HepG2 (cell line): ENCODE measurements at regions not wholly inside any gene's neighbourhood (a gene's known extent, or its start where the extent isn't known, plus 50 kb on each side); places are given as distances from the start of the nearest gene placed in this dataset.

Experiments
- ATAC-seq: fragments of 200-7000 bp; cut with Tn5 transposase; 3 replicates; pipeline ENCODE4 v1.9.1; 2020; ENCODE audit warnings: mild to moderate bottlenecking, moderate library complexity
- BruUV-seq: library from RNA; stranded (reverse); fragments of 400-500 nt; replicated peaks from 2 replicates; lab custom pipeline; 2021; lab: Mats Ljungman, UMichigan
- CTCF ChIA-PET: fragments of 300-600 bp; formaldehyde crosslinking; extraction: SDS; loops from one replicate; lab custom pipeline; 2021; ENCODE audit warnings: low total read pairs, inconsistent platforms, low intra/inter-chr PET ratio; lab: Yijun Ruan, JAX
- POLR2A ChIA-PET: fragments of 350-600 bp; sonication (Branson Sonifier 250); formaldehyde crosslinking; loops from one replicate; lab custom pipeline; 2020; ENCODE audit warnings: antibody characterized with exemption, inconsistent platforms; lab: Yijun Ruan, JAX
- DNase-seq: peaks from one replicate; pipeline ENCODE4 v3.0.0-alpha.2; 2015; ENCODE audit warnings: low spot score
- FAIRE-seq: peaks from 3 replicates; lab custom pipeline; 2011; peaks lifted over from hg19 to GRCh38; lab: Jason Lieb, UNC
- H2AFZ ChIP-seq: one replicate; pipeline ENCODE4 v1.6.1; 2011; ENCODE audit warnings: low read length, inconsistent platforms
- H3K27ac ChIP-seq: fragments of 300-600 bp; 3 replicates; pipeline ENCODE4 v1.8.0; 2011; ENCODE audit warnings: mixed run types, mild to moderate bottlenecking, mixed read lengths, low read length, inconsistent platforms; ENCODE audit not compliant: insufficient read depth; ENCODE audit errors: extremely low read length
- H3K27me3 ChIP-seq, 2 experiments: fragments of 200-600 bp in 1 of 2; 2 replicates in 1 of 2; 3 replicates in 1 of 2; pipeline versions ENCODE4 v1.6.0 to v1.8.0; 2011; ENCODE audit warnings: low read length in 2 of 2, mild to moderate bottlenecking in 2 of 2, moderate library complexity in 2 of 2, inconsistent platforms in 1 of 2; ENCODE audit not compliant: insufficient read depth in 2 of 2, control insufficient read depth in 1 of 2
- H3K36me3 ChIP-seq, 2 experiments: fragments of 200-600 bp in 1 of 2; replicated peaks in 1 of 2; 2 replicates in 1 of 2; 3 replicates in 1 of 2; pipeline versions ENCODE4 v1.5.1 to v1.8.0; 2011; ENCODE audit warnings: low read length in 2 of 2, inconsistent platforms in 1 of 2; ENCODE audit not compliant: insufficient read depth in 2 of 2, control insufficient read depth in 1 of 2
- H3K4me1 ChIP-seq: 2 replicates; pipeline ENCODE4 v1.5.1; 2012; ENCODE audit warnings: low read length, inconsistent platforms; ENCODE audit not compliant: insufficient read depth
- H3K4me2 ChIP-seq: 2 replicates; pipeline ENCODE4 v1.6.0; 2011; ENCODE audit warnings: low read depth, low read length, inconsistent platforms
- H3K4me3 ChIP-seq, 3 experiments: fragments of 200-600 bp in 1 of 3; sonication (generic), shearing (Covaris generic) in 1 of 3; replicated peaks in 1 of 3; 2 replicates each; pipeline ENCODE4 v1.5.1; 2011 to 2016; ENCODE audit warnings: low read length in 3 of 3, inconsistent platforms in 2 of 3, low read depth in 2 of 3, mild to moderate bottlenecking in 2 of 3, control low read depth in 1 of 3, mixed read lengths in 1 of 3; ENCODE audit not compliant: insufficient read depth in 1 of 3
- H3K79me2 ChIP-seq: one replicate; pipeline ENCODE4 v1.6.1; 2011; ENCODE audit warnings: low read length, inconsistent platforms; ENCODE audit not compliant: insufficient read depth
- H3K9ac ChIP-seq: 2 replicates; pipeline ENCODE4 v1.6.0; 2011; ENCODE audit warnings: mild to moderate bottlenecking, low read depth, low read length, inconsistent platforms; ENCODE audit not compliant: insufficient read depth
- H3K9me3 ChIP-seq: 2 replicates; pipeline ENCODE4 v1.5.1; 2012; ENCODE audit warnings: mild to moderate bottlenecking, low read length
- H4K20me1 ChIP-seq: 2 replicates; pipeline ENCODE4 v1.6.0; 2011; ENCODE audit warnings: inconsistent platforms, mild to moderate bottlenecking, low read length, moderate library complexity; ENCODE audit not compliant: insufficient read depth
- ARNTL ChIP-seq: sonication (generic); formaldehyde crosslinking; IDR thresholded peaks from 2 replicates; pipeline ENCODE4 v1.4.0; 2020; ENCODE audit warnings: mild to moderate bottlenecking, missing genetic modification reagents
- BCL3 ChIP-seq: sonication (generic); formaldehyde crosslinking; IDR thresholded peaks from 2 replicates; pipeline ENCODE4 v1.5.1; 2020; ENCODE audit warnings: mild to moderate bottlenecking, missing genetic modification reagents, moderate library complexity
- BCL6 ChIP-seq: IDR thresholded peaks from 2 replicates; pipeline ENCODE4 v1.6.1; 2016; ENCODE audit warnings: missing genetic modification reagents, missing compliant biosample characterization
- FOXM1 ChIP-seq: sonication (generic); formaldehyde crosslinking; IDR thresholded peaks from 2 replicates; pipeline ENCODE4 v1.5.0; 2020; ENCODE audit warnings: missing genetic modification reagents
- HNF1A ChIP-seq, 2 experiments: sonication (generic) in 1 of 2; formaldehyde crosslinking in 1 of 2; IDR thresholded peaks; 2 replicates each; pipeline versions ENCODE4 v1.4.0 to v1.6.1; 2016 to 2020; ENCODE audit warnings: borderline replicate concordance in 1 of 2, low read depth in 1 of 2, mild to moderate bottlenecking in 1 of 2, missing genetic modification reagents in 1 of 2
- MAFK ChIP-seq, 2 experiments: IDR thresholded peaks in 1 of 2; conservative IDR thresholded peaks in 1 of 2; 2 replicates each; pipeline ENCODE4 v1.6.1; 2011; ENCODE audit warnings: improper control_type of control experiment in 2 of 2, low read length in 2 of 2
- MIXL1 ChIP-seq: IDR thresholded peaks from 2 replicates; pipeline ENCODE4 v1.6.1; 2016
- PBX3 ChIP-seq: sonication (generic); formaldehyde crosslinking; IDR thresholded peaks from 2 replicates; pipeline ENCODE4 v1.8.1; 2023; ENCODE audit warnings: missing genetic modification reagents, inconsistent platforms, borderline replicate concordance
- PREB ChIP-seq: sonication (generic); formaldehyde crosslinking; IDR thresholded peaks from 2 replicates; pipeline ENCODE4 v1.4.0; 2020; ENCODE audit warnings: missing genetic modification reagents
- SAFB2 ChIP-seq: sonication (generic); formaldehyde crosslinking; IDR thresholded peaks from 2 replicates; pipeline ENCODE4 v1.5.1; 2020; ENCODE audit warnings: missing genetic modification reagents, low read depth, mild to moderate bottlenecking, borderline replicate concordance
- SETDB1 ChIP-seq: sonication (generic); formaldehyde crosslinking; IDR thresholded peaks from 2 replicates; pipeline ENCODE4 v1.5.1; 2020; ENCODE audit warnings: missing genetic modification reagents, mild to moderate bottlenecking, borderline replicate concordance
- TOPORS ChIP-seq: sonication (generic); formaldehyde crosslinking; IDR thresholded peaks from 2 replicates; pipeline ENCODE4 v1.8.0; 2023; ENCODE audit warnings: mild to moderate bottlenecking, missing genetic modification reagents
- ZBTB20 ChIP-seq: sonication (generic); formaldehyde crosslinking; IDR thresholded peaks from 2 replicates; pipeline ENCODE4 v1.8.1; 2023; ENCODE audit warnings: missing genetic modification reagents, low read depth, mild to moderate bottlenecking, borderline replicate concordance
- ZFYVE20 ChIP-seq: sonication (generic); formaldehyde crosslinking; IDR thresholded peaks from 2 replicates; pipeline ENCODE4 v1.8.0; 2023; ENCODE audit warnings: low read depth, mild to moderate bottlenecking, moderate library complexity, missing genetic modification reagents, borderline replicate concordance
- WGBS: methylation state at CpG from one replicate; pipeline ENCODE4 v1.1.6; 2017; ENCODE audit warnings: low lambda C conversion rate; 5-methylcytosine and 5-hydroxymethylcytosine counted together
- in situ Hi-C: cut with HindIII; loops from 2 replicates; pipeline ENCODE4 v1.10.0; 2017; ENCODE audit warnings: low pct_unique_long_range_greater_than_20kb; ENCODE audit not compliant: extremely low pct_ligation_motif_present
- intact Hi-C: fragments of 100-400 bp; cut with micrococcal nuclease; formaldehyde crosslinking; loops from one replicate; pipeline ENCODE4 v1.10.0; 2022; ENCODE audit not compliant: unreplicated experiment

GRCh38 chr12:127963933-127964332, 303.0 kb upstream of the TMEM132C start:
- POLR2A ChIA-PET = no interaction called here
- DNase-seq = no peak
- no peak overlapping the region for H3K27ac ChIP-seq
- no peak overlapping the region for H2AFZ ChIP-seq
- no peak overlapping the region for H3K4me3 ChIP-seq
- H3K9ac ChIP-seq = no peak overlapping the region
- H3K27me3 ChIP-seq = no peaks in the 10 kb centered on the region
- in situ Hi-C loops = no loop called here
- intact Hi-C loops = no loop called here
- TF ChIP-seq BCL6 (CRISPR knock-in tag) (no peak), MIXL1 (no peak), SAFB2 (CRISPR knock-in tag) (no peak), BCL3 (no peak), MAFK (conservative IDR thresholded peaks at IDR 0.05 in 1 of 2, IDR thresholded peaks at IDR 0.05 in 1 of 2; ENCODE audit: low read length in 2 of 2) (no peak), ZFYVE20 (no peak), HNF1A (IDR thresholded peaks at IDR 0.05; ENCODE audit: low read depth) (no peak), HNF1A (CRISPR knock-in tag; IDR thresholded peaks at IDR 0.05; ENCODE audit: borderline replicate concordance) (no peak), FOXM1 (no peak), PREB (no peak), PBX3 (CRISPR knock-in tag) (no peak), ZBTB20 (no peak), ARNTL (CRISPR knock-in tag) (no peak), TOPORS (no peak), SETDB1 (CRISPR knock-in tag) (no peak)
- TF ChIP-seq, all 625 proteins: peak for 0
- CTCF ChIA-PET = no interaction called here
- Histone ChIP-seq H3K9me3 (peaks cover 55% of the 10 kb centered on the region), H3K4me1 (no peaks in the 10 kb centered on the region), H3K79me2 (no peaks in the 10 kb centered on the region), H3K36me3 (no peaks in the 10 kb centered on the region), H4K20me1 (no peaks in the 10 kb centered on the region), H3K4me2 (no peak overlapping the region)
- WGBS = 0% methylated on average over 2 of the region's 2 CpGs
- ATAC-seq (no peak), FAIRE-seq (no peak)
- no TSS peak for BruUV-seq
